NCI-H128 (cell line): ENCODE measurements at regions not wholly inside any gene's neighbourhood (a gene's known extent, or its start where the extent isn't known, plus 50 kb on each side); places are given as distances from the start of the nearest gene placed in this dataset.

ENCODE experiments used
- DNase-seq: peaks from one replicate; lab custom pipeline; 2025; ENCODE audit not compliant: unreplicated experiment; lab: John Stamatoyannopoulos, UW

DNA sequence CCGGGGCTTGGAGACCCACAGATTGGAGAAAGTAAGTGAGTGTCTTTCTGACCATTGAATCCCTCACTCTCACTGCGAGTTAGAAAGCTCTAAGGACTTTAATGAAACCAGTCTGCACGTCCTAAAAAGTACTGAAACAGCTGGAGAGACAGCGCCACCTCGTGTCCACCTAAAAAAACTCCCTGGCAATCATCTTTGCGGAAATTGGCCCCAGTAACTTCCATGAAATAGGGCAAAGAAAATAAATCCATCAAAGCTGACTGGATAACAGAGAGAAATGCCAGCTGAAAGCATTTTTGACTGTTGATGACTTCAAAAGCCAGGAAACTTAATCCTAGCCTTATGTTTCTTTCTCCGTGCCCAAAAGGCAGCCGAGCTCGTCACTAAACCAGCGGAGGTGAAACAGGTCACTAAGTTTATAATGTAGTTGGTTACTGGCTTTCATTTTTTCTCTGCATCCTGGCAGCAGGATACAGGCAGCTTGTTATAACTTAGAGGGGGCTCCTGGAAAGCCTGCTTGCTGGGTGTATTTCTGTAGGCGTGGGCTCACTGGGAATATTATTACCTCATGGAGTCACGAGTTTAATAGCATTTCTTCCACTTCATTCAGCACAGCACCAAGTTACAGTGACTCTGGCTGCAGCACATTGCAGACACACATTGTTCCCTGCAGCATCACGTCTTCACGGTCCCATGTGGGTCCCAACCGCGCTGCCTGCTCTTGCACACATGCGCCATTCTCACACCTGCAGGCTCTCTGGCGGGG lies 266.5 kb downstream of the HRH4 start:
- DNase-seq: peak; percentile 77

DNA sequence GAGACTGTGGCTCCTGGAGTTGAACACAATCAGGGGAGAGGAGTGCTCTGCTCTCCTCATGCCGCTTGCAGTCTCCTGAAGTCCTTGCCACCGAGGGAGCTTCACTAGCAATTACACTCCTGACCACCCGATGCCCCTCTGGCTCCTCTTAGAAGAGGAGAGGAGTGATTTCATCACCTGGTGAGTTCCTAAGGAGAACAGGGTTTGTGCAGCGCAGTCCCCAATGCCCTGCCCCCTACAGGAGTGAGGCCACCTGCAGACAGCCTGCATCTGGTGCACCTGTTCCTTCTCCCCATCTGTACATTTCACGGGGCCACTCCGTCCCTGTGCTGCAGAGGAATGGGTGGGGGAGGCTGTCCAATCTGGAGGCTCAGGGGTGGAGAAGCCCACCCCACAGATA lies 267.2 kb downstream of the HRH4 start:
- no peak for DNase-seq

DNA sequence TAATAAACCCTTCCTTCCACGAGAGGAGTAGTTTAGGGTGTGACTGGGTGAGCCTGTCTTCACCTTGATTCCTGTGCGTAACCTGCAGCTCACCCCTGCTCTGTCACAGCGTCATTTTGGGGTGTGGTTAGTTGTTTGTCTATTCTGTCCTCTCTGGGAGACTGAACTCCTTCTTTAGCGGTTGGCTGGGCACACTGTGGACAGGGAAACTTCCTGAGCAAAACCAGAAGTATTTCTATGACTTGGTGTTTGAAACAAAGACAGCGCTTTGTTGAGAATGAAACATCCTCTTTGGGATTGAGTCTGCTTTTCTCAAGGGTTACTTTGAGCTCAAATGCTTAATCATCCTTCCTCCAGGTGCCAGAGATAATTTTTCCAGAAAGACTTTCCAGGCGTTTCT lies 270.7 kb downstream of the HRH4 start:
- DNase-seq: no peak

DNA sequence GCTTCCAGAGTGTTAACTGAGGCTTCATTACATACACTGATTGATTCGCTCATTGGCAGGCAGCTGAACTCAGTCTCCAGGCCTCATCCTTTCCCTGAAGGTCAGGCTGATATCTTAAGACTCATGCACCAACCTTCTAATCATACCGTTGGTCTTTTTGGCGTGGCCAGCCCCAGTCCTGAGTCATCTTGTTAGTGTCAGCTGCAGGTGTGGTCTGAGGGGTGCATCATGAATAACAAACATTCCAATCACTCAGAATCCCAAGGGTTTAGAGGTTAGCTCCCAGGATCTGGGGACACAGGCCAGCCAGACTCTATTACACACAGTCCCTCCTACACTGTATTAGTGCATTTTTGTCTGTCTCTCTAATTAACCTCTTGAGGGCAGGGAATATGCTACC lies 271.5 kb downstream of the HRH4 start:
- no peak for DNase-seq

DNA sequence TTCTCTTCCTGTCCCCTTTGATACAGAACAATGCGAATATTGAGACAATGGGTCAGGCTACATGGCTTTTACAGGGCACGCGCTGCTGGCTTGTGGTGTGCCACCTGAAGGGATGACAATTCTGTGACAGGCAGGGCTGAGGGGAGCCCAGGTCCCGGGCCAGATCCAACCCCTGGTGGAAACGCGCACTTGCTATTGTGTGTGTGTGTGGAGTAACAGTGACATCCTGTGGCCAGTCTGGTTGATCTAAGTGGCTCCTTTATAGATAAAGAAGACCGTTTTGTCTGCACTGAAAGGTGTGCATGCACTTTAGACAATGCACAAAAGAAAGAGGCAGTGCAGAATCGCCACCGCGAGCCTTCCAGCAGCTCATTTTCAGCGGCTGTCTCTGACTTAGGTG lies 273.6 kb downstream of the HRH4 start:
- no peak for DNase-seq

DNA sequence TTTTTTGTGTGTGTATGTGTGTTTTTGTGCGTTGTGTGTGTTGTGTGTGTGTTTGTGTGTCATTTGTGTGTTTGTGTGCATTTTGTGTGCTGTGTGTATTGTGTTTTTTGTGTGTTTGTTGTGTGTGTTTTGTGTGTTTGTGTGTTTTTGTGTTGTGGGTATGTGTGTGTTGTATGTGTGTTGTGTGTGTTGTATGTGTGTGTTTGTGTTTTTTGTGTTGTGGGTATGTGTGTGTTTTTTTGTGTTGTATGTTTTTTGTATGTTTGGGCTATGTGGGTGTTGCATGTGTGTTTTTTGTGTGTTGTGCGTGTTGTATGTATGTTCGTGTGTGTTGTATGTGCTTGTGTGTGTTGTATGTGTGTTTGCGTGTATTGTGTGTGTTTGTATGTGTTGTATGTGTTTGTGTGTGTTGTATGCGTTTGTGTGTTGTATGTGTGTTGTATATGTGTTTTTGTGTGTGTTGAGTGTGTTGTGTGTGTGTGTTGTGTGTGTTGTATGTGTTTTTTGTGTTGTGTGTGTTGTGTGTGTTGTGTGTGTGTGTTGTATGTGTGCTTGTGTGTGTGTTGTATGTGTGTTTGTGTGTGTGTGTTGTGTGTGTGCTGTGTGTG lies 275.3 kb downstream of the HRH4 start:
- no peak for DNase-seq

DNA sequence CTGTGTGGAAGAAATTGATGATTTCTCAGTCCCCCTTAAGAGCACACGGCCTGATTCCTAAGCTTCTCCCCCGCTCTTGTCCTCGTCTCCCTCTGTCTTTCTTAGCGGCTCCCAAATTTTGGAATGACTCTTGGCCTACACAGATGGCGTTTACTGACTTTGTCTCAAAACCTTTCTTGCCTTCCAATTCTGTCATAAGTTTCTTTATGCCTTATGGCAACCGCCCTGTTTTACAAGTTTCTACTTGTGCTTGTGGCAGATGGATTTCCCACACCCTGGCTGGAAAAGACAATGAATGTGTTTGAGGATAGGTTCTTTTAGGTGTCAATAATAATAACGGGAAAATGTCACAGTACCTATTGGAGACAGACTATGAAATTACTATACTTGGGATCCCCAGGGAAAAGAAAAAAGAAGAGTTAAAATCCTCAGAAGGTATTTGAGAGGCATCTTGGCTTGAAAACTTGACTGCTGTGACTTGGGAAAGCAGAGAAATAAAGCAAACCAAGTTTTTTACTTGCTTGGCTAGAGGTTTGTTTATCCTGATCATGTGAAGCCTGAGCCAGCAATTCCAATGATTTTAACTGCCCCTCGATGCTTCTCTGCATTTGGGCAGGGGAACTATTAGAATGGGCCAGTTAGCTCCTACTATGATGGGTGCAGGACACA lies 276.4 kb downstream of the HRH4 start:
- no peak for DNase-seq

DNA sequence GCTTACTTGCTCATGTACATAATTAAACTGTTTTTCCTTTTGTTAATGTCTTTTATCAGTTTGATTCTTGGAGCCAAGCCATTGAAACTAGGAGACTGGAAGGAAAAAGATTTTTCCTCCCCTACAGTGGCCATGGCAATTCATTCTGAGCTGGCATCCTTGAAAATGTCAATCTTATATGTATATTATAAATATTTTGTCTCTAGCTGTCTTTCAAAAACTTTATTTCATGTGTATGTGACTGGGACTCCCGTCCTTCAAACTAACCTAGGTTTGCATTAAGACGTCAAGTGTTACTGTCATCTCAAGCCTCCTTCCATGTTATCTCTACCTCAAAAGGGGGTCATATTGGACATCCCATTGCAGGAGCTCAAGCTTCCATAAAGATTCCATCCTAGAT lies 280.4 kb downstream of the HRH4 start:
- no peak for DNase-seq

DNA sequence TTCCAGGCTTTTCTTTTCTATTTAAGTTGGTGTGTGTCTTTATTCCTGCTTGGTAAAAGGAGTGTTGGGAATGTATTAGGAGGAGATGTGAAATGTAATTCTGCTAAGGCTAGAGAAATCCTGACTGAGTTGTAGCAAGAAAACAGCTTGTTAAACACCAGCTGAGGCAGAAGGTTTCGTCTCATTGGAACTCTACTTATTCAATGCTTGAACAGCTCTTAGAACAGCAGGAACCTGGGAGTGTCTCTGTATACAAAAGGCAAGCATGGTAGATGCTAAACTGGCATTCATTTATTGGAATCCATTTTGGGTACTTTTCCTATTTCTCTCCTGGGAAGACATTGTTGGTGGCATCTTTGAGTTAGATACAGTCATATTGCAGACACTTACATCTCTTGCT lies 280.9 kb downstream of the HRH4 start:
- DNase-seq: no peak

DNA sequence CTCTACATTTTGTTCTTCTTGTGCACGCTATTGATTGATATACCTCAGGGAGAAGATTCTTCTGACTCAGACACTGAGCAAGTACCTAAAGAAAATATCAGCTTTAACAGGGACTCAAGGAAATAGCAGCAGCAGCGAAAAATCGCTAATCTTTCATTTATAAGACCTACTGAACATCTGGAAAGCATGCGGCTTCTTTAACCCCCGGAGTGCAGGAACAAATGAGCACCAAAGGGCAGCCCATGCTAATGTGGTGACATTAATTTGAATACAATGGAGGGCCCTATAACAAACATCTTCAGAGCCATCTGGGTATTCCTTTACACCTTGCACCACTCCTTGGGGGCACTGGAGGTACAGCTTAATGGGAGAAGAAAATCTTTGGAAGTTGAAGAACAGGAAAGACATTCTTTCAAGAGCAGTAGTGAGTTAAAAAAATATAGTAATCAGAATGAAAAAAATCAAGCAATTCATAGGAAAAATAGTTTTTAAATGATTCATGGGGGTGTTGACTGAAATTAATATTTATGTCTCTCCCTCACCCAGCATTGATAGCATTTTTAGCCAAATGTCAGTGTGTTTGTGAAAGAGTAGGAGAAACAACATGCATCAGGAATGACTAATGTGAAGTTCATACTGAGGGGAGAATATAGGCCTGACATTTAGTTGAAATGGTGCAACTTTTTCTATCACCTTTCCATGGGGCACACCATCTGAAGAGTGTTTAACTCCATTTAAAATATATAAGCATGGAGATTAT lies 281.7 kb downstream of the HRH4 start:
- DNase-seq: no peak

DNA sequence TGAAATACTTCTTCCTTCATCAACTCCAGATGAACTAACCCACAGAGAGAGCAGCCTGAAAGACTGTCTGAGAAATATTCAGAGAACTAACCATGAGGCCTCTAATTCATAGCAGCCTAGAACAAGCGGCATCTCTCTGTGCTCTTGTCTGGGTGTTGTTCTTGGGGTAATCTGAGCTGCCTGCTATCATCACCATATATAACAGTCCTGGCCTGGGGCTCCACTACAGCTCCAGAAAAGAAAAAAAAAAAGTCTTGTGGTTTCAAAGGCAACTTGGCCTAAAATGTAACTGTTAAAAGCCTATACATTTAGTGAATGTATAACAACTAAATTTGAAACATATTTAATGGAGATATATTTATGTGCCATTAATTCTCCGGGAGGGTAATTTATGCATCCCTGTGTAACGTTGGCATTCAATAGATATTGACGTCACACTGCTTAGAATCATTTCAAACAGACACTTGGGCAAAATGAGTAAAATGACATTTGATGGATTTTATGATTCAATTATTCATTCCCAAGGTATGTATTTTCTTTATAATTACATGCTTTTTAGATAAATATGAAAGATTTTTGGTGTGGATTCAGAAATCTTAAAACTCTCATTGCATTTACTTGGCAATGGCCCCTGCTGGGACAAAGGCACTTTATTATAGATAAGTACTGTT lies 294.3 kb downstream of the HRH4 start:
- DNase-seq: no peak

DNA sequence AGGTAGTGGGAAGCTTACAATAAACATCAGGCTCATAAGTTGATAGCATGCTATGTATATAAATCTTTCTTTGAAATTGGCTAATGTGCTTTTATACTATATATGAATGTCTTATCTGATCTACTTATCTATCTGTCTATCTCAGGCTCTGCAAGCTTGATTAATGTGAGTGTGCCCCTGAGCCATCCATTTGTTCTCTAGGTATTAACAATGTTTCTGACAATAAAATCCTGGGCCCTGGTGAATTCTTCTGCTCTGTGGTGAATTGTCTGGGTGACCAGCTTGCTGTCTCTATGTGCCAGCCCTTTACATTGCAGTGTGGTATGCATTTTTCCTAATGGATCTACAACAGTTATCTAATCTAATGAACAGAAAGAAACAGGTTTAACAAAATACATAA lies 295.9 kb downstream of the HRH4 start:
- DNase-seq: no peak

DNA sequence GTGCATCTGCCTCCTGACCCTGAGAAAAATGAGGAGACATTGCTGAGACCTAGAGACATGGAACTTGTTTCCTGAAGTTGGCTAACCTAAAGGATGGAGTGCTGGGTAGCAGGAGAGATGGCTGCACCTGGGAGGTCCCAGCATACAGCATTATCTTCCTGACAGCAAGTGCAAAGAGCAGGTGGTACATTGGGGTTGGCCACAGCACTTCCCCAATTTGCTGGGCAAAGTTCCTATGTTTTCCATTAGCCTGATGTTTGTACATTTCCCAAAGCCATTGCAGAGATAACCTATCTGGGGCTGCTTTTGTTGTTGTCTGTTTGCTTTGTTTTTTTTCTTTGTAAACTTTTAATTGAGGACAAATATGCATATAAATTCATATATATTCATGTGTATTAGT lies 296.7 kb downstream of the HRH4 start:
- no peak for DNase-seq

DNA sequence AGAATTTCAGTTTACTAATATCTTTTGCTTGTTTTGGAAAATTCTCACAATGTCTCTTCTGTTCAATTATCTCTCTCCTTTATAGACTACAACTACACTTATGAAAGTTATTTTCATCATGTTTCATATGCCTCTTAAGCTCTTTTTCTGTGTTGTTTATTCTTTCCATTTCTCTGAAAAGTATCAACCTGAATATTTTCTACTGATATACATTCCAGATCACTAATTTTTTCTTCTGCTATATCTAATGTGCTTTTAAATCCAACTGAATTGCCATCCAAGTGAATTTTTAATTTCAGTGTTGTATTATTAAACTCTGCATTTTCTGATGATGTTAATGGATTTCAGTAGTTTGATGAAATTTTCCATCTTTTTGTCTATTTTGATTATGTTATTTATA lies 301.3 kb downstream of the HRH4 start:
- no peak for DNase-seq

DNA sequence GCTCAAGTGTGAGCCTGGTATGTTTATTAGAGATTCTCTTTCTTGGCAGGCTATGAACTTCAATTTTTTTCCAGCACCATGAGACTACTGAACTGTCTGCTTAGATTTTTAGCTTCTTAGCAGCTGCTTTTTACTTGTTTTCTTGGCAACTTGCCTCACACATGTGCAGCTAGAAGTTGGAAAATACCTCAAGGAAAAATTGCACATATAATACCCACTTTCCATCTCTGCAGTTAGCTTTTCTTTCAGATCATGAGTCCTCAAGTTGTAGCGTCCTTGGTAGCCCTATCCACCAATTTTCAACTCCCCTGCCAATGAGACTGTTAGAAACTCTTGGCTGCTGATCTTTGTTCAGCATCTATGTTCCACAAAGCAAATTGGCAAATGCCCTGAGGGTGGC lies 302.1 kb downstream of the HRH4 start:
- DNase-seq: no peak

DNA sequence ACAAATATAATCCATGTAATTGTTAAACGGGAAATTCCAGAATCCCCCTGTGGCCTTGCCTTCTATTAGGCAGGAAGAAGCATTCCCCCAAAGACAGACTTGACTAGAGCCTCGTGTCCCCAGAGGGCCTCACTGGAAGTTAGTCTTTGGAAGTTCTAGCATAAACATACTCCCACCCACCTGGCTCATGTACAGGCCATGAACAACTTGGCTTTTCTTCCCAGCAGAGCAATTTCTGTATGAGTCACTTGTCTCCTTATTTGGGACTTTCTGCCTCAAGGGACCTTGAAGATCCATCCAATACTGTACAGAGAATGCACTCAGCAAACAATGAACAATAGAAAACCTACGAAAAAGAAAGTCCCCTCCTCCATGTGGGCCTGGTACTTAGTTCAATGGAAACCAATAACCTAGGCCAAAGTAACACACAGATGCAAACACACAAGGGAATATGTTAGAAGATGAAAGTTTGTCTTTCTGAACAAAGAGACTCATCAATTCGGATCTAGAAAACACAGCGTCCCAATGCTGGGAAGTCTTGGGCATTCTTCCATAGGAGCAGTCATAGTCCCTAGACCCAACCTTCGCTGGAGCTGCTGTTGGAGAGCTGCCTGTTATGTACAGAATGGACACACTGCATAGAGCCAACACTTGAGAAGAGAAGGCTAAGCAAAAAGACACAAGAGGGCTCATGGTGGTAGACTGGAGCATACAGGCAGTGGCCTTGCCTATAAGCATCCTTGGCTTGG lies 303.5 kb downstream of the HRH4 start:
- no peak for DNase-seq

DNA sequence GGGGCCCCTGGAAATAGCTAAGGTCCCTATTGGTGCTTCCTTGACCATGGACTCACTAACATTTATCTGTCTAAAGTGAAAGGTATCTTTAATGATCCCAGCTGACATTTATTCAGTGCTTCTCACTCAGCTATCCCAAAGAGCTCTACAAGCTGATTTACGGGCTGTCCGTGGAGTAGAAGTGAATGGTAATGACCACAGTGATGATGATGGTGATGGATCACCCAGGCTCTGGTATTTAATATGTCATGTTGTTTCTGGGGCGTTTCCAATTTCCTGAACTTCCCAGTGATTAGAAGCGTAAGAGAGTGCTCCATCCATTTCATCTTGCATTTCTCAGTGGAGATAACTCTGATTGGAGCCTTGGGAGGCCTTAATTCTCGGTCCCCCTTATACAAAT lies 304.3 kb downstream of the HRH4 start:
- DNase-seq: no peak

DNA sequence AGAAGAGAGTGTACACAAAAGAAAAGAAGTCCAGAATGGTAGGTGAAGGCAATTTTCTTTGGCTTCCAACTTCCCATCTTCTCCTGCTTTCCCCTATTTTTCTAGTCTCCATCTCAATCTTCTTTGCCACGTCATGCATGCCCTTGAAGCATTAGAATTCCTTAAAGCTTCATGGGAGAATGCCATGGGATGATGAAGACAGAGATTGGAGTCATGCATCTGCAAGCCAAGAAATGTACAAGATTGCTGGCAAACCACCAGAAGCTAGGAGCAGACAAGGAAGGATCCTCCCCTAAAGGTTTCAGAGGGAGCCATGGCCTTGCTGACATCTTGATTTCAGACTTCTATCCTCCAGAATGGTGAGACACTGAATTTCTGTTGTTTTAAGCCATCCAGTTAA lies 305.9 kb downstream of the HRH4 start:
- no peak for DNase-seq

DNA sequence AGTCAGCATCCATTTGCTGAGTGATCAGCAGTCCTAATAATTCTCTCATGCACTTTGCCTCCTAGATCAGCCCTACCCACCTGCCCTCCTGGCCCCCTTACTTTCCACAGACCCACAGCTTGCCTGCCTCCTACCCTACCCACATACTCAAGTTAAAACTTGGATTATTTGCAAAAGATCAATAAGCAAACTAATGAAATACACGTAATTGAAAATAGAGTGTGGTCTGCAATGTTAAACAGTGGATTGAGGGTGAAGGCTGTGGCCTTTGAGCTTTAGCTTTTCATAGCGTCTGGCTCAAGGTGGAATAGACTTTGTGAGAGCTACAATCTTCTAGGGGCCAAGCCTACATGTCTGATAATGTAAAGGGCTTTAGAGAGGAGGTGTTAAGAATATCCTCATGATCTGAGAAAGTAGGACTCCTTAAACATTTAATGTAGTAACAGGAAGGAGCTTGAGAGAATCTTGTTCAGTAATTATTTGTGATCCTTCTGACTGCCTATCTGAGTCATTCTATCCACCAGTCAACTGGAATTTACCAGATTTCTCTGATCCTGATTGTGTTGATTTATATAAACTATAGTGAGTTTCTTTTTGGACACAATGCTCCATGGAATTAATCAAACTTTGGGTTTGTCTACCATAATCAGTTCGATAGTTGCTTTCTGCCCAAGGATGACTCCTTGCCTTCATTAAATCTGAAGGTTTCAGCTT lies 310.0 kb downstream of the HRH4 start:
- no peak for DNase-seq

DNA sequence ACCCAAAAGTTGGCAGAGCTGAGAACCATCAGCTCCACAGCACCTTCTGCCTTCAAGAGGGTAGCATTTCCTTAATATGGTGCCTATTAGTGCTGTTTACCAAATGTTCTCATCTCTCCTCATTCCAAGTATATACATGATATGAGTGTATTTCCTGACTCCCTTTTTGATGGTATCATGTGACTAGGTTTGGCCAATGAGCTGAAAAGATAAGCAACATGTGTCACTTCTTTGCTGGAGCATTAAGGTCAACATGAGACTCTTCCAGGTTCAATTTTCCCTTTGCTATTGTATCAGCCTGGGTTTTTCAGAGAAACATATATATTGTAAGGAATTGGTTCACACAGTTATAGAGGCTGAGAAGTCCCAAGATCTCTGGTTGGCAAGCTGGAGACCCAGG lies 310.9 kb downstream of the HRH4 start:
- DNase-seq: no peak
